PFSK-1 (cell line): ENCODE measurements at regions not wholly inside any gene's neighbourhood (a gene's known extent, or its start where the extent isn't known, plus 50 kb on each side); places are given as distances from the start of the nearest gene placed in this dataset.

ENCODE experiments used
- FOXP2 ChIP-seq: optimal IDR thresholded peaks from 2 replicates; pipeline ENCODE3; 2011; ENCODE audit warnings: borderline replicate concordance, control low read depth, inconsistent platforms; ENCODE audit not compliant: insufficient read depth; ENCODE audit errors: extremely low read length, extremely low read depth
- POLR2AphosphoS5 ChIP-seq: IDR thresholded peaks from 2 replicates; pipeline ENCODE4 v1.6.1; 2012; ENCODE audit warnings: low read depth, mild to moderate bottlenecking, control low read depth, low read length, moderate library complexity
- SIN3A ChIP-seq: IDR thresholded peaks from 2 replicates; pipeline ENCODE4 v1.6.1; 2012; ENCODE audit warnings: mild to moderate bottlenecking, low read length, moderate library complexity, borderline replicate concordance; ENCODE audit not compliant: insufficient read depth
- TAF1 ChIP-seq: IDR thresholded peaks from 2 replicates; pipeline ENCODE4 v1.6.1; 2012; ENCODE audit warnings: low read length, control low read depth, borderline replicate concordance; ENCODE audit not compliant: insufficient read depth
- TF ChIP-seq, protein P1 (sequence below), 2 experiments: IDR thresholded peaks; 2 replicates each; pipeline versions ENCODE4 v1.6.1 to v1.8.0; 2011 to 2012; ENCODE audit warnings: low read depth in 2 of 2, low read length in 2 of 2, control low read depth in 1 of 2, inconsistent platforms in 1 of 2, mild to moderate bottlenecking in 1 of 2, moderate library complexity in 1 of 2; ENCODE audit not compliant: insufficient read depth in 1 of 2

DNA sequence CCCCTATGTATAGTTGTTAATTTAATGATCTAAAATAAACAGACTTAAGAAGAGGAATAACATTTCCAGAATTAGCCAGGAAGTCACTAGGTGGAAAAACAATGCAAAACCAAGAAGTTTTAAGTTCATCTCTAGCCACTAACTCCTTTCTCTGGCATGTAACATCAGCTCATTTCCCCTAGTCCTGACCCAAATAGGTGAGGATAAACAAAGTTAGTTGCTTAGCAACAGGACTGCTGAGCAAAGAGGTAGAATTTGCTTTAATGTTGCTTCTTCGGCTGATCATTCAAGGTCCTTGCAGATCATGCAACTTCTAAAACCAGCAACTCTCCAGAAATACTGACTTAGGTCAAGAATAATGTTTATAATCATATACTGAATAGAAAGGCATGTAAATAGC lies 675.8 kb downstream of the CETN3 start:
- no peak for TF ChIP-seq SIN3A
- TF ChIP-seq POLR2AphosphoS5, result no peak
- TF ChIP-seq, protein P1, sequence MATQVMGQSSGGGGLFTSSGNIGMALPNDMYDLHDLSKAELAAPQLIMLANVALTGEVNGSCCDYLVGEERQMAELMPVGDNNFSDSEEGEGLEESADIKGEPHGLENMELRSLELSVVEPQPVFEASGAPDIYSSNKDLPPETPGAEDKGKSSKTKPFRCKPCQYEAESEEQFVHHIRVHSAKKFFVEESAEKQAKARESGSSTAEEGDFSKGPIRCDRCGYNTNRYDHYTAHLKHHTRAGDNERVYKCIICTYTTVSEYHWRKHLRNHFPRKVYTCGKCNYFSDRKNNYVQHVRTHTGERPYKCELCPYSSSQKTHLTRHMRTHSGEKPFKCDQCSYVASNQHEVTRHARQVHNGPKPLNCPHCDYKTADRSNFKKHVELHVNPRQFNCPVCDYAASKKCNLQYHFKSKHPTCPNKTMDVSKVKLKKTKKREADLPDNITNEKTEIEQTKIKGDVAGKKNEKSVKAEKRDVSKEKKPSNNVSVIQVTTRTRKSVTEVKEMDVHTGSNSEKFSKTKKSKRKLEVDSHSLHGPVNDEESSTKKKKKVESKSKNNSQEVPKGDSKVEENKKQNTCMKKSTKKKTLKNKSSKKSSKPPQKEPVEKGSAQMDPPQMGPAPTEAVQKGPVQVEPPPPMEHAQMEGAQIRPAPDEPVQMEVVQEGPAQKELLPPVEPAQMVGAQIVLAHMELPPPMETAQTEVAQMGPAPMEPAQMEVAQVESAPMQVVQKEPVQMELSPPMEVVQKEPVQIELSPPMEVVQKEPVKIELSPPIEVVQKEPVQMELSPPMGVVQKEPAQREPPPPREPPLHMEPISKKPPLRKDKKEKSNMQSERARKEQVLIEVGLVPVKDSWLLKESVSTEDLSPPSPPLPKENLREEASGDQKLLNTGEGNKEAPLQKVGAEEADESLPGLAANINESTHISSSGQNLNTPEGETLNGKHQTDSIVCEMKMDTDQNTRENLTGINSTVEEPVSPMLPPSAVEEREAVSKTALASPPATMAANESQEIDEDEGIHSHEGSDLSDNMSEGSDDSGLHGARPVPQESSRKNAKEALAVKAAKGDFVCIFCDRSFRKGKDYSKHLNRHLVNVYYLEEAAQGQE (IDR thresholded peaks at IDR 0.05; ENCODE audit: insufficient read depth in 1 of 2, low read depth in 2 of 2, low read length in 2 of 2), result no peak
- TF ChIP-seq TAF1, result no peak
- no peak for TF ChIP-seq FOXP2
